Fibroblast of skin of right biceps (primary cell): ENCODE measurements at regions not wholly inside any gene's neighbourhood (a gene's known extent, or its start where the extent isn't known, plus 50 kb on each side); places are given as distances from the start of the nearest gene placed in this dataset.
A peak's percentile ranks its signal among the peaks of the same experiment; 100 is the strongest.
"Not testable (repeated sequence)": the region's sequence is repeated elsewhere in the genome, so short reads cannot be mapped to it uniquely, and the experiment has no call there.

Experiments
- DNase-seq: peaks from one replicate; pipeline ENCODE4 v3.0.0-alpha.2; 2013

- no peak for DNase-seq
Measured at GRCh38 chr10:28354511-28354910, 51.6 kb upstream of the MPP7 start.

GRCh38 chr10:28355376-28355775 lies 52.5 kb upstream of the MPP7 start:
- no peak for DNase-seq

DNA sequence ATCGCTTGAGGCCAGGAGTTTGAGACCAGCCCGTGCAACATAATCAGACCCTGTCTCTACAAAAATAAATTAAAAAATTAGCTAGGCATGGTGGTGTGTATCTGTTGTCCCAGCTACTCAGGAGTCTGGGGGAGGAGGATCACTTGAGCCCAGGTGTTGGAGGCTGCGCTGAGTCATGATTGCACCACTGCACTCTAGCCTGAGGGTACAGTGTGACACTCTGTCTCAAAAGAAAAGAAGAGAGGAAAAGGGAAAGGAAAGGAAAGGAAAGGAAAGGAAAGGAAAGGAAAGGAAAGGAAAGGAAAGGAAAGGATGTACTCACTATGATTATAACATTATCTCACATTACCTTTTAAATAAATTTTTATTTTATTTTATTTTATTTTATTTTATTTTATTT lies 56.5 kb upstream of the MPP7 start:
- no peak for DNase-seq

- no peak for DNase-seq
Measured at GRCh38 chr10:28360175-28360574, 57.3 kb upstream of the MPP7 start.

DNA sequence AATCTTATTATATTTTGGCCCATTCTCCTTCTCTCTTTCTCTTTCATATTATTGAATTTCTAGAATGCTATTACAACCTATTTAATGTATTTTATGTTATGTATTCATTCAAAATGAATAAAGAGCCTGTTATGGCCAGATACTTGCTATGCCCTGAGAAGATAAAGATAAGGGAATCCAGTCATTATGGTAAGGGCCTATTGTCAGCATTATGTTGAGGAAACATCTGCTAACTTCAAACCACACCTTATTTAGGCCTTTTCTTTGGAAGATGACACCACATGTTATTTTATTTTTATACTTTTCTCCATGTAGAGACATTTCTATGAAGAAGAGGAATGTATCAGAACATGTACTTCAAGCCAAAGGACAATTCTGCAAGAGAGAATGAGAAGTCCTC lies 60.5 kb upstream of the MPP7 start:
- no peak for DNase-seq

GRCh38 chr10:28365840-28366239 lies 63.0 kb upstream of the MPP7 start:
- no peak for DNase-seq

DNA sequence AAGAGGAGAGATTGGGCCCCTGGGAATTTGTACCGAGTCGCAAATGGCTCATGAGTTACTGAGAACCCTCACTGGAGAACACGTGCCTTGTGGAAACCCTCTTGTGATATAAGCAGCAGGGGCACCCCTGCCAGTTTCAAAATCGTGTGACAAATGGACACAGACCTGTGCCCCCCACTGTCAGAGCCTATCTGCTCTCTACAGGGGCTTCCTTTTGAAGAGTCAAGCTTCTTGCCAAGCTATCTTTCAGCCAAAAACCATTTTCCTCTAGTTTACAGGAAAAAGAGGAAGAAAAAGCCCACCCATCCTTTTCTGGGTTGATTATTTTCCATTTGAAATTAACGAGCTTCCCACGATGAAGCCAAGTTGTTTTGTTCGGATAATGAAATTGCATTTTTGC lies 64.1 kb upstream of the MPP7 start:
- DNase-seq = no peak

DNA sequence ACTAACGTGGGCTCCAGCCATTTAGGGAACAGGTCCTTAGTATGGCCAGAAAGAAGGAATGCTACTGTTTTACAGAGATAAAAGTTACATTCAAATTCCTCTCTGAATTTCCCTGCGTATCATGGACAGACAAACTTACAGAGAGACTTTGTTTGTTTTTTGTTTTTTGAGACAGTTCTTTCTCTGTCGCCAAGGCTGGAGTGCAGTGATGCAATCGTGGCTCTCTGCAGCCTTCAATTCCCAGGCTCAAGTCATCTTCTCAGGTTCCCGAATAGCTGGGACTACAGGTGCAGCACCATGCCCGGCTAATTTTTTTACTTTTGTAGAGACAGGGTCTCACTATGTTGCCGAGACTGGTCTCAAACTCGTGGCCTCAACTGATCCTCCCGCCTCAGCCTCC lies 64.5 kb upstream of the MPP7 start:
- DNase-seq = no peak

GRCh38 chr10:28367929-28368484 lies 65.1 kb upstream of the MPP7 start:
- peak; percentile 56 for DNase-seq

GRCh38 chr10:28370107-28370835 lies 67.4 kb upstream of the MPP7 start:
- no peak for DNase-seq

DNA sequence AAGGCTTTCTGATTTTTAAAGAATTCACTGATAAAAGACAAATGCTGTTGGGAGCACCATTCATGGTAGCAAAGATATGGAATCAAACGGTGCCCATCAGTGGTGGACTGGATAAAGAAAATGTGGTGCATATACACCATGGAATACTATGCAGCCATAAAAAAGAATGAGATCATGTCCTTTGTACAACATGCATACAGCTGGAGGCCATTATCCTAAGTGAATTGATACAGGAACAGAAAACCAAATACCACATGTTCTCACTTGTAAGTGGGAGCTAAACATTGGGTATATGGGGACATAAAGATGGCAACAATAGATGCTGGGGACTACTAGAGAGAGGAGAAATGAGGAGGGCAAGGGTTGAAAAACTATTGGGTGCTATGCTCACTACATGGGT lies 68.8 kb upstream of the MPP7 start:
- DNase-seq = not testable (repeated sequence)

GRCh38 chr10:28374036-28374435 lies 71.2 kb upstream of the MPP7 start:
- no peak for DNase-seq

- peak; percentile 49 for DNase-seq
Measured at GRCh38 chr10:28375399-28376354, 72.8 kb upstream of the MPP7 start.

DNA sequence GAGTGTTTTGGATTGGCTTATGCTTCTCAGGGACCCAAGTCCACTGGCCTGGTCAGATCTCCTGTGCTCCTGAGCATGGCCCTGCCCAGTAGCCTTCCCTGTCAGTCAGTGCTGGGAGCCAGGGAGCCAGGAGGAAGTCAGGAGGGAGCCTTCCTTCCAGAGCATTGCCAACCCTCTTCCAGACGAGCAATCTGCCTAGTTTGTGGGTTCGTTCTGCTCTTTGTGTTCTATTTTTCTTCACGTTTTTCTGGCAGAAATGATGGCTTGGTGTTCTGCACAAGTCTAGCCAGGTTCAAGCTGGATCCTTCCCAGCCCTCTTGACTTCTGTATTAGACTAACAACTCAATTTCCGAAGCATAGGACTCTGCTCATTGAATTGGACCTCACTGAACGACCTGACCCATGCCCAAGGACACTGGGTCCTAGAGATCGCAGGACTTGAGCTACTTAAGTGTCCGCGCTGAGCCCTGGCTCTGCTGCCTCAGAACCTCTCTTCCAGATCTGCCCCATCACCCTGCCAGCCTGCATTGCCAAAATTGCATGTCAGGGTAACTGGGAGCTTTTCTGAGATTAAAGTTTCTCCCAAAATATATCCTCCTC lies 76.2 kb upstream of the MPP7 start:
- no peak for DNase-seq

- no peak for DNase-seq
Measured at GRCh38 chr10:28381466-28381865, 78.6 kb upstream of the MPP7 start.

DNA sequence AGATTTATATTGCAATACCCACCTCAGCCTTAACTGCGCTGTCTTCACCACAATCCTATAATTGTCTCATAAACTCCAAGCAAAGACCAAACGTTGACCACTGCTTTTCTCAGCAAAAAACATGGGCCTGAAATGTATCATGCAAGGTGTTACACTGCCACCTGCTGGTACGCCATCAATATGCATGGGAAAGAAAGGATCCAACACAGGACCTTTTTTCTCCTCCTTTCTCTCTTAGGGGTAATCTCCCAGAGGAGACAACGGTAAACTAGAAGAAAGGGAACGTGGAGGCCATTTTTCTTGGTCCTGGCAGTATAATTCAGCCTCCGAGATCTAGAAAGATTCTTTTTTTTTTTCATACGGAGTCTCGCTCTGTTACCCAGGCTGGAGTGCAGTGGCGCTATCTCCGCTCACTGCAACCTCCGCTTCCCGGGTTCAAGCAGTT lies 79.1 kb upstream of the MPP7 start:
- DNase-seq = peak; percentile 84

DNA sequence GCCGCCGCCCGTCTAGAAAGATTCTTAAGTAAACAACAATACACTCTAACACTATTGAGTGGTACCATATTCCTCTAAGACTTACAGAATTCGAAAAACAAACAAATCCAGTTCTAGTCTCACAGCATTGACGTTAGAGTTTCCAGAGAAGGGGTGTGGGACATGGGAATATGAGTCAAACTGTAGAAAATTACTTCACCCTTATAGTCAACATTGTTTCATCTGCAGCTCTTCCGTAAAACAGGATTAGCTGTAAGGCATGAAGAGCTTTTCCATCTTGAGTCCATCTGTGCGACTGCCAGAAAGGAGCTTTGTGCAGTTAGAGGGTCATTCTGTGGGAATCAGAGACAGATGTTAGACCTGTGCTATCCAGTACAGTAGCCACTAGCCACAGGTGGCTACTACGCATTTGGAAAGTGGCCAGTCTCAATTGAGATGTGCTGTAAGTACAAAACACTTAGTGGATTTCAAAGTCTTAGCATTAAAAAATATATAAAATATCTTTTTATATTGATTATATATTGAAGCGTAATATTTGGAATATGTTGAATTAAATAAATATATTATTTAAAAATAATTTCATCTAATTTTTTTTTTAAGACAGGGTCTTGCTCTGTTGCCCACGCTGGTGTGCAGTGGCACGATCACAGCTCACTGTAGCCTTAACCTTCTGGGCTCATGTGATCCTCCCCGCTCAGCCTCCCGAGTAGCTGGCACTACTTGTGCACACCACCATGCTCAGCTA lies 79.8 kb upstream of the MPP7 start:
- peak; percentile 35 for DNase-seq

GRCh38 chr10:28384557-28384956 lies 81.7 kb upstream of the MPP7 start:
- DNase-seq = no peak

DNA sequence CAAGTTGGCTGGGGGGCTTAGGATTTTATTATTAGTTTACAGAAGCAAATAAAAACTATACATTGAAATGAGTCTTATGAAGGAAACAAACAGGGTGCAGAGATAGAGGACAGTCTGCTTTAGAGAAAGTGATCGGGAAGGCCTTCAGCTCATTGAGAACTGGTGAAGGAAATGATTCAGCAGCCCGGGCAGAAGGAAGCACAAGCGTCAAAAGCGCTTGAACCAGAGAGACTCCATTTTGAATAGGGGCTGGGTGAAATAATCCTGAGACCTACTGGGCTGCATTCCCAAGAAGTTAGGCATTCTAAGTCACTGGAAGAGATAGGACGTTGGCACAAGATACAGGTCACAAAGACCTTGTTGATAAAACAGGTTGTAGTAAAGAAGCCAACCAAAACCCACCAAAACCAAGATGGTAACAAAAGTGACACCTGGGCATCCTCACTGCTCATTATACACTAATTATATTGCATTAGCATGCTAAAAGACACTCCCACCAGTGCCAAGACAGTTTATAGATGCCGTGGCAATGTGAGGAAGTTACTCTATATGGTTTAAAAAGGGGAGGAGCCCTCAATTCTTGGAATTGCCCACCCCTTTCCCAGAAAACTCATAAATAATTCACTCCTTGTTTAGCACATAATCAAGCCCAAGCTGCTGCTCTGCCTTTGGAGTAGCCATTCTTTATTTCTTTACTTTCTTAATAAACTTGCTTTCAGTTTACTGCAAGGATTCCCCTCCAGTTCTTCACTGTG lies 83.1 kb upstream of the MPP7 start:
- no peak for DNase-seq

- DNase-seq = no peak
Measured at GRCh38 chr10:28386503-28386868, 83.6 kb upstream of the MPP7 start.

GRCh38 chr10:28387140-28387539 lies 84.3 kb upstream of the MPP7 start:
- DNase-seq = no peak

DNA sequence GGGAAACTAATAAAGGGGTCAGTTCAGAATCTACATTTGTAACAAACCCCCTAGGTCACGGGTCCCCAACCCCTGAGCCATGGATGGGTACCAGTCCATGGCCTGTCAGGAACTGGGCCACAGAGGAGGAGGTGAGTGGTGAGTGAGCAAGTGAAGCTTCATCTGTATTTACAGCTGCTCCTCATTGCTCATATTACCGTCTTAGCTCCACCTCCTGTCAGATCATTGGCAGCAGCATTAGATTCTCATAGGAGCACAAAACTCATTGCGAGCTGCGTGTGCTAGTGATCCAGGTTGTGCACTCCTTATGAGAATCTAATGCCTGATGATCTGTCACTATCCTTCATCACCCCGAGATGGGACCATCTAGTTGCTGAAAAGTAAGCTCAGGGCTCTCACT lies 88.4 kb upstream of the MPP7 start:
- DNase-seq = no peak
